ENCODE measurements at regions not wholly inside any gene's neighbourhood (a gene's known extent, or its start where the extent isn't known, plus 50 kb on each side); places are given as distances from the start of the nearest gene placed in this dataset.

- H3K4me3 ChIP-seq (replicated peaks; ENCODE audit: low read depth, low read length): no peak overlapping the region
- TF ChIP-seq CTCF (IDR thresholded peaks at IDR 0.05; ENCODE audit: low read depth, low read length, missing control alignments): no peak
- no peak for DNase-seq (ENCODE audit: extremely low read depth, low read depth)
Observed at GRCh38 chr13:22770891-22771290, 409.9 kb upstream of the SGCG start.

- no peak for TF ChIP-seq CTCF (IDR thresholded peaks at IDR 0.05; ENCODE audit: low read depth, low read length, missing control alignments)
- no peak for DNase-seq (ENCODE audit: extremely low read depth, low read depth)
- no peak overlapping the region for H3K4me3 ChIP-seq (replicated peaks; ENCODE audit: low read depth, low read length)
Observed at GRCh38 chr13:22773465-22773864, 407.3 kb upstream of the SGCG start.

GRCh38 chr13:22776394-22777186 is 404.2 kb upstream of the SGCG start:
- no peak overlapping the region for H3K4me3 ChIP-seq (replicated peaks; ENCODE audit: low read depth, low read length)
- no peak for TF ChIP-seq CTCF (IDR thresholded peaks at IDR 0.05; ENCODE audit: low read depth, low read length, missing control alignments)
- DNase-seq (ENCODE audit: extremely low read depth, low read depth): no peak

- no peak overlapping the region for H3K4me3 ChIP-seq (replicated peaks; ENCODE audit: low read depth, low read length)
- TF ChIP-seq CTCF (IDR thresholded peaks at IDR 0.05; ENCODE audit: low read depth, low read length, missing control alignments): no peak
- no peak for DNase-seq (ENCODE audit: extremely low read depth, low read depth)
Observed at GRCh38 chr13:22777207-22777606, 403.6 kb upstream of the SGCG start.

GRCh38 chr13:22789027-22789593 is 391.7 kb upstream of the SGCG start:
- no peak for TF ChIP-seq CTCF (IDR thresholded peaks at IDR 0.05; ENCODE audit: low read depth, low read length, missing control alignments)
- no peak overlapping the region for H3K4me3 ChIP-seq (replicated peaks; ENCODE audit: low read depth, low read length)
- no peak for DNase-seq (ENCODE audit: extremely low read depth, low read depth)

GRCh38 chr13:22789916-22790315 is 390.9 kb upstream of the SGCG start:
- no peak for TF ChIP-seq CTCF (IDR thresholded peaks at IDR 0.05; ENCODE audit: low read depth, low read length, missing control alignments)
- no peak overlapping the region for H3K4me3 ChIP-seq (replicated peaks; ENCODE audit: low read depth, low read length)
- DNase-seq (ENCODE audit: extremely low read depth, low read depth): no peak
